GM23338 (cell line): ENCODE measurements at regions not wholly inside any gene's neighbourhood (a gene's known extent, or its start where the extent isn't known, plus 50 kb on each side); places are given as distances from the start of the nearest gene placed in this dataset.

Source experiments
- EZH2 ChIP-seq: fragments of 200-600 bp; sonication (generic); IDR thresholded peaks from one replicate; pipeline ENCODE4 v1.8.0; 2017; ENCODE audit warnings: antibody characterized with exemption, mild to moderate bottlenecking, low read depth; ENCODE audit not compliant: unreplicated experiment
- TF ChIP-seq, protein P1 (sequence below), 2 experiments: fragments of 200-600 bp in 1 of 2; sonication (generic) in 1 of 2; conservative IDR thresholded peaks; 2 replicates each; pipeline versions ENCODE4 v1.5.1 to v1.6.1; 2016 to 2017; ENCODE audit warnings: antibody characterized with exemption in 2 of 2, low read depth in 2 of 2, mild to moderate bottlenecking in 2 of 2, moderate library complexity in 1 of 2

DNA sequence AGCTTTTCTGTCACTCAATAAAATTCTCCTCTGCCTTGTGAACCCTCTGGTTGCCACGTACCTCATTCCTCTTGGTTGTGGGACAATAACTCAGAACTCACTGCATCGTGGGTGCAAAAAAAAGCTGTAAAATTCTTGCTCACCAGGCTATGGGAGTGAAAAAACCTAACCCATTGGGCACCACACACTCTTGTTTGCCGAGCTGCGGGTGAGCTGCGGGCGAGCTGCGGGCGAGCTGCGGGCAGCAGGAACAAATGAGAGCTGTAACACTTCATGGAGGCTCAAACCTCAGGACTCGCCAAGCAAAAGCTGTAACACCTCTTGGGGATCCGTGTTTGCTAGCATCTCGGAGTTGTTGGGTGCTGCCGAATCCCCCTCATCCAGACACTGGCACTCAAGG is 641.3 kb upstream of the CHRM3 start:
- TF ChIP-seq EZH2 = no peak
- TF ChIP-seq, protein P1, sequence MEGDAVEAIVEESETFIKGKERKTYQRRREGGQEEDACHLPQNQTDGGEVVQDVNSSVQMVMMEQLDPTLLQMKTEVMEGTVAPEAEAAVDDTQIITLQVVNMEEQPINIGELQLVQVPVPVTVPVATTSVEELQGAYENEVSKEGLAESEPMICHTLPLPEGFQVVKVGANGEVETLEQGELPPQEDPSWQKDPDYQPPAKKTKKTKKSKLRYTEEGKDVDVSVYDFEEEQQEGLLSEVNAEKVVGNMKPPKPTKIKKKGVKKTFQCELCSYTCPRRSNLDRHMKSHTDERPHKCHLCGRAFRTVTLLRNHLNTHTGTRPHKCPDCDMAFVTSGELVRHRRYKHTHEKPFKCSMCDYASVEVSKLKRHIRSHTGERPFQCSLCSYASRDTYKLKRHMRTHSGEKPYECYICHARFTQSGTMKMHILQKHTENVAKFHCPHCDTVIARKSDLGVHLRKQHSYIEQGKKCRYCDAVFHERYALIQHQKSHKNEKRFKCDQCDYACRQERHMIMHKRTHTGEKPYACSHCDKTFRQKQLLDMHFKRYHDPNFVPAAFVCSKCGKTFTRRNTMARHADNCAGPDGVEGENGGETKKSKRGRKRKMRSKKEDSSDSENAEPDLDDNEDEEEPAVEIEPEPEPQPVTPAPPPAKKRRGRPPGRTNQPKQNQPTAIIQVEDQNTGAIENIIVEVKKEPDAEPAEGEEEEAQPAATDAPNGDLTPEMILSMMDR (conservative IDR thresholded peaks at IDR 0.05; ENCODE audit: low read depth in 2 of 2) = no peak
